GM23338 (cell line): ENCODE measurements at regions not wholly inside any gene's neighbourhood (a gene's known extent, or its start where the extent isn't known, plus 50 kb on each side); places are given as distances from the start of the nearest gene placed in this dataset.

Source experiments
- ATAC-seq: fragments of 200-7000 bp; cut with Tn5 transposase; 3 replicates; pipeline ENCODE4 v1.9.1; 2020
- DNase-seq: peaks from one replicate; pipeline ENCODE4 v3.0.0-alpha.2; 2015; ENCODE audit warnings: low spot score
- H2AFZ ChIP-seq: fragments of 200-600 bp; sonication (generic); 2 replicates; pipeline ENCODE4 v1.8.0; 2016; ENCODE audit warnings: antibody characterized with exemption, mild to moderate bottlenecking, moderate library complexity
- H3F3A ChIP-seq: fragments of 200-600 bp; sonication (generic); replicated peaks from 2 replicates; pipeline ENCODE4 v1.8.0; 2017; ENCODE audit warnings: antibody characterized with exemption, mixed run types, low read depth
- H3K27ac ChIP-seq: fragments of 200-600 bp; sonication (generic); 2 replicates; pipeline ENCODE4 v1.6.1; 2016; ENCODE audit warnings: low read depth
- H3K27me3 ChIP-seq: fragments of 200-600 bp; sonication (generic); 2 replicates; pipeline ENCODE4 v1.8.0; 2016; ENCODE audit warnings: mild to moderate bottlenecking, mixed run types, moderate library complexity; ENCODE audit not compliant: insufficient read depth
- H3K36me3 ChIP-seq: fragments of 200-600 bp; sonication (generic); 2 replicates; pipeline ENCODE4 v1.8.0; 2016; ENCODE audit warnings: mild to moderate bottlenecking; ENCODE audit not compliant: insufficient read depth
- H3K4me1 ChIP-seq: fragments of 200-600 bp; sonication (generic); 2 replicates; pipeline ENCODE4 v1.8.0; 2016; ENCODE audit warnings: mild to moderate bottlenecking, moderate library complexity; ENCODE audit not compliant: insufficient read depth
- H3K4me2 ChIP-seq: fragments of 200-600 bp; sonication (generic); 2 replicates; pipeline ENCODE4 v1.7.1; 2017; ENCODE audit warnings: mixed run types
- H3K4me3 ChIP-seq: fragments of 200-600 bp; sonication (generic); 2 replicates; pipeline ENCODE4 v1.6.1; 2016; ENCODE audit warnings: mixed run types
- H3K79me2 ChIP-seq: fragments of 200-600 bp; sonication (generic); replicated peaks from 2 replicates; pipeline ENCODE4 v1.8.0; 2017; ENCODE audit warnings: mild to moderate bottlenecking; ENCODE audit not compliant: insufficient read depth
- H3K9me2 ChIP-seq: fragments of 200-600 bp; sonication (generic); 2 replicates; pipeline ENCODE4 v1.8.0; 2017; ENCODE audit not compliant: insufficient read depth
- H4K20me1 ChIP-seq: fragments of 200-600 bp; sonication (generic); replicated peaks from 2 replicates; pipeline ENCODE4 v1.8.0; 2017; ENCODE audit warnings: mild to moderate bottlenecking; ENCODE audit not compliant: insufficient read depth
- H3K27ac Mint-ChIP-seq: 2 replicates; pipeline ENCODE4 v1.8.0; 2020; ENCODE audit warnings: inconsistent platforms, mild to moderate bottlenecking, moderate library complexity, mixed read lengths
- H3K27me3 Mint-ChIP-seq: 3 replicates; pipeline ENCODE4 v1.8.0; 2022; ENCODE audit warnings: low read depth, mild to moderate bottlenecking, moderate library complexity, mixed read lengths, inconsistent platforms; ENCODE audit not compliant: insufficient read depth, poor library complexity
- H3K36me3 Mint-ChIP-seq: 3 replicates; pipeline ENCODE4 v1.8.0; 2021; ENCODE audit warnings: low read depth, mild to moderate bottlenecking, inconsistent platforms, moderate library complexity, mixed read lengths
- H3K4me1 Mint-ChIP-seq: 3 replicates; pipeline ENCODE4 v1.8.0; 2020; ENCODE audit warnings: mild to moderate bottlenecking, inconsistent platforms, mixed read lengths
- H3K4me3 Mint-ChIP-seq: 3 replicates; pipeline ENCODE4 v1.8.0; 2021; ENCODE audit warnings: moderate library complexity, mild to moderate bottlenecking, inconsistent platforms, mixed read lengths
- H3K9me3 Mint-ChIP-seq: 3 replicates; pipeline ENCODE4 v1.8.0; 2020; ENCODE audit warnings: moderate library complexity, mild to moderate bottlenecking, inconsistent platforms, mixed read lengths
- EZH2 ChIP-seq: fragments of 200-600 bp; sonication (generic); IDR thresholded peaks from one replicate; pipeline ENCODE4 v1.8.0; 2017; ENCODE audit warnings: antibody characterized with exemption, mild to moderate bottlenecking, low read depth; ENCODE audit not compliant: unreplicated experiment
- STAT1 ChIP-seq: IDR thresholded peaks from one replicate; pipeline ENCODE4 v1.6.1; 2016; ENCODE audit warnings: antibody characterized with exemption; ENCODE audit not compliant: unreplicated experiment
- ZNF114 ChIP-seq: fragments of 250-450 bp; sonication (Bioruptor Pico); IDR thresholded peaks from 2 replicates; pipeline ENCODE4 v1.5.0; 2020; ENCODE audit warnings: mild to moderate bottlenecking, moderate library complexity
- TF ChIP-seq, protein P1 (sequence below): fragments of 250-450 bp; sonication (Bioruptor Pico); IDR thresholded peaks from 2 replicates; pipeline ENCODE4 v1.5.0; 2020; ENCODE audit warnings: mild to moderate bottlenecking, moderate library complexity
- TF ChIP-seq, protein P2 (sequence below), 2 experiments: fragments of 200-600 bp in 1 of 2; sonication (generic) in 1 of 2; conservative IDR thresholded peaks; 2 replicates each; pipeline versions ENCODE4 v1.5.1 to v1.6.1; 2016 to 2017; ENCODE audit warnings: antibody characterized with exemption in 2 of 2, low read depth in 2 of 2, mild to moderate bottlenecking in 2 of 2, moderate library complexity in 1 of 2

DNA sequence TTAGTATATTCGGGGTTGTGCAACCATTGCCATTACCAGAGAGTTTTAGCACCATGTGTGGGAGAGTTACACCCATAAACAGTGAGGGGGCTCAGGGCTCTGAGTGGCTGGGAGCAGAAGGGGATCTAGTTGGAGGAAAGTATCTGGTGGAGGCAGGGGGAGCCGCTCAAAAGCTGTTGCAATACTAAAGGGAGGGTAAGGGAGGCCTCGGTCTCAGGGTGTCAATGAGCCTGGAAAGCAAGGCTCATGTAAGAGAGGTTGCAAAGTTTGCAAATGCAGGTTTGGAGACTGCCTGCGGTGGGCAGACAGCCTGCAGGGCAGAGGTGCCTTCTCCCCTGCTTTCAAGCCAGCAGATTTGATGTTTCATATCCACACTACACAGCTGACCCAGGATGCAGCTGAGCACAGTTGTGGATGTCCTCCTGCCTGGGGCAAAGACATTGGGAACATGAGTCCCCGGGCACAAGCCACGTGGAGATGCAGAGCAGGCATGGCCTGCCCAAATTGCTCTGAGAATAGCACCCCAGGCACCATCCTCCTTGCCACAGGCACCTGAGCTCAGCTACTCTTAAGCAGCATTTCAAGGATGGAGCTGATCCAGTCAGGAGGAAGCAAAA lies 181.4 kb downstream of the TLE3 start:
- H3K4me1 Mint-ChIP-seq: peaks cover 42% of the 10 kb centered on the region
- no peak overlapping the region for H2AFZ ChIP-seq
- no peak overlapping the region for H3K4me3 ChIP-seq
- H3K27ac Mint-ChIP-seq: no peak overlapping the region
- TF ChIP-seq, protein P1, sequence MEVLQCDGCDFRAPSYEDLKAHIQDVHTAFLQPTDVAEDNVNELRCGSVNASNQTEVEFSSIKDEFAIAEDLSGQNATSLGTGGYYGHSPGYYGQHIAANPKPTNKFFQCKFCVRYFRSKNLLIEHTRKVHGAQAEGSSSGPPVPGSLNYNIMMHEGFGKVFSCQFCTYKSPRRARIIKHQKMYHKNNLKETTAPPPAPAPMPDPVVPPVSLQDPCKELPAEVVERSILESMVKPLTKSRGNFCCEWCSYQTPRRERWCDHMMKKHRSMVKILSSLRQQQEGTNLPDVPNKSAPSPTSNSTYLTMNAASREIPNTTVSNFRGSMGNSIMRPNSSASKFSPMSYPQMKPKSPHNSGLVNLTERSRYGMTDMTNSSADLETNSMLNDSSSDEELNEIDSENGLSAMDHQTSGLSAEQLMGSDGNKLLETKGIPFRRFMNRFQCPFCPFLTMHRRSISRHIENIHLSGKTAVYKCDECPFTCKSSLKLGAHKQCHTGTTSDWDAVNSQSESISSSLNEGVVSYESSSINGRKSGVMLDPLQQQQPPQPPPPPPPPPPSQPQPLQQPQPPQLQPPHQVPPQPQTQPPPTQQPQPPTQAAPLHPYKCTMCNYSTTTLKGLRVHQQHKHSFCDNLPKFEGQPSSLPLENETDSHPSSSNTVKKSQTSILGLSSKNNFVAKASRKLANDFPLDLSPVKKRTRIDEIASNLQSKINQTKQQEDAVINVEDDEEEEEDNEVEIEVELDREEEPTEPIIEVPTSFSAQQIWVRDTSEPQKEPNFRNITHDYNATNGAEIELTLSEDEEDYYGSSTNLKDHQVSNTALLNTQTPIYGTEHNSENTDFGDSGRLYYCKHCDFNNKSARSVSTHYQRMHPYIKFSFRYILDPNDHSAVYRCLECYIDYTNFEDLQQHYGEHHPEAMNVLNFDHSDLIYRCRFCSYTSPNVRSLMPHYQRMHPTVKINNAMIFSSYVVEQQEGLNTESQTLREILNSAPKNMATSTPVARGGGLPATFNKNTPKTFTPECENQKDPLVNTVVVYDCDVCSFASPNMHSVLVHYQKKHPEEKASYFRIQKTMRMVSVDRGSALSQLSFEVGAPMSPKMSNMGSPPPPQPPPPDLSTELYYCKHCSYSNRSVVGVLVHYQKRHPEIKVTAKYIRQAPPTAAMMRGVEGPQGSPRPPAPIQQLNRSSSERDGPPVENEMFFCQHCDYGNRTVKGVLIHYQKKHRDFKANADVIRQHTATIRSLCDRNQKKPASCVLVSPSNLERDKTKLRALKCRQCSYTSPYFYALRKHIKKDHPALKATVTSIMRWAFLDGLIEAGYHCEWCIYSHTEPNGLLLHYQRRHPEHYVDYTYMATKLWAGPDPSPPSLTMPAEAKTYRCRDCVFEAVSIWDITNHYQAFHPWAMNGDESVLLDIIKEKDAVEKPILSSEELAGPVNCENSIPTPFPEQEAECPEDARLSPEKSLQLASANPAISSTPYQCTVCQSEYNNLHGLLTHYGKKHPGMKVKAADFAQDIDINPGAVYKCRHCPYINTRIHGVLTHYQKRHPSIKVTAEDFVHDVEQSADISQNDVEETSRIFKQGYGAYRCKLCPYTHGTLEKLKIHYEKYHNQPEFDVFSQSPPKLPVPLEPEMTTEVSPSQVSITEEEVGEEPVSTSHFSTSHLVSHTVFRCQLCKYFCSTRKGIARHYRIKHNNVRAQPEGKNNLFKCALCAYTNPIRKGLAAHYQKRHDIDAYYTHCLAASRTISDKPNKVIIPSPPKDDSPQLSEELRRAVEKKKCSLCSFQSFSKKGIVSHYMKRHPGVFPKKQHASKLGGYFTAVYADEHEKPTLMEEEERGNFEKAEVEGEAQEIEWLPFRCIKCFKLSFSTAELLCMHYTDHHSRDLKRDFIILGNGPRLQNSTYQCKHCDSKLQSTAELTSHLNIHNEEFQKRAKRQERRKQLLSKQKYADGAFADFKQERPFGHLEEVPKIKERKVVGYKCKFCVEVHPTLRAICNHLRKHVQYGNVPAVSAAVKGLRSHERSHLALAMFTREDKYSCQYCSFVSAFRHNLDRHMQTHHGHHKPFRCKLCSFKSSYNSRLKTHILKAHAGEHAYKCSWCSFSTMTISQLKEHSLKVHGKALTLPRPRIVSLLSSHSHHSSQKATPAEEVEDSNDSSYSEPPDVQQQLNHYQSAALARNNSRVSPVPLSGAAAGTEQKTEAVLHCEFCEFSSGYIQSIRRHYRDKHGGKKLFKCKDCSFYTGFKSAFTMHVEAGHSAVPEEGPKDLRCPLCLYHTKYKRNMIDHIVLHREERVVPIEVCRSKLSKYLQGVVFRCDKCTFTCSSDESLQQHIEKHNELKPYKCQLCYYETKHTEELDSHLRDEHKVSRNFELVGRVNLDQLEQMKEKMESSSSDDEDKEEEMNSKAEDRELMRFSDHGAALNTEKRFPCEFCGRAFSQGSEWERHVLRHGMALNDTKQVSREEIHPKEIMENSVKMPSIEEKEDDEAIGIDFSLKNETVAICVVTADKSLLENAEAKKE (CRISPR knock-in tag): no peak
- TF ChIP-seq, protein P2, sequence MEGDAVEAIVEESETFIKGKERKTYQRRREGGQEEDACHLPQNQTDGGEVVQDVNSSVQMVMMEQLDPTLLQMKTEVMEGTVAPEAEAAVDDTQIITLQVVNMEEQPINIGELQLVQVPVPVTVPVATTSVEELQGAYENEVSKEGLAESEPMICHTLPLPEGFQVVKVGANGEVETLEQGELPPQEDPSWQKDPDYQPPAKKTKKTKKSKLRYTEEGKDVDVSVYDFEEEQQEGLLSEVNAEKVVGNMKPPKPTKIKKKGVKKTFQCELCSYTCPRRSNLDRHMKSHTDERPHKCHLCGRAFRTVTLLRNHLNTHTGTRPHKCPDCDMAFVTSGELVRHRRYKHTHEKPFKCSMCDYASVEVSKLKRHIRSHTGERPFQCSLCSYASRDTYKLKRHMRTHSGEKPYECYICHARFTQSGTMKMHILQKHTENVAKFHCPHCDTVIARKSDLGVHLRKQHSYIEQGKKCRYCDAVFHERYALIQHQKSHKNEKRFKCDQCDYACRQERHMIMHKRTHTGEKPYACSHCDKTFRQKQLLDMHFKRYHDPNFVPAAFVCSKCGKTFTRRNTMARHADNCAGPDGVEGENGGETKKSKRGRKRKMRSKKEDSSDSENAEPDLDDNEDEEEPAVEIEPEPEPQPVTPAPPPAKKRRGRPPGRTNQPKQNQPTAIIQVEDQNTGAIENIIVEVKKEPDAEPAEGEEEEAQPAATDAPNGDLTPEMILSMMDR (conservative IDR thresholded peaks at IDR 0.05; ENCODE audit: low read depth in 2 of 2): no peak
- TF ChIP-seq STAT1 (no peak), ZNF114 (CRISPR knock-in tag) (no peak), EZH2 (no peak)
- DNase-seq (no peak), ATAC-seq (no peak)
- no peaks in the 10 kb centered on the region for H3K36me3 ChIP-seq
- H3K27ac ChIP-seq: no peak overlapping the region
- no peaks in the 10 kb centered on the region for H3K27me3 ChIP-seq
- no peaks in the 10 kb centered on the region for H4K20me1 ChIP-seq
- H3K9me3 Mint-ChIP-seq: no peaks in the 10 kb centered on the region
- no peak overlapping the region for H3K4me3 Mint-ChIP-seq
- H3F3A ChIP-seq: no peaks in the 10 kb centered on the region
- no peak overlapping the region for H3K4me2 ChIP-seq
- no peaks in the 10 kb centered on the region for H3K36me3 Mint-ChIP-seq
- peaks cover 10% of the 10 kb centered on the region for H3K27me3 Mint-ChIP-seq
- H3K4me1 ChIP-seq: peaks cover 7% of the 10 kb centered on the region
- no peaks in the 10 kb centered on the region for H3K9me2 ChIP-seq
- H3K79me2 ChIP-seq: no peaks in the 10 kb centered on the region
